D721Med (cell line): ENCODE measurements at regions not wholly inside any gene's neighbourhood (a gene's known extent, or its start where the extent isn't known, plus 50 kb on each side); places are given as distances from the start of the nearest gene placed in this dataset.

Experiments
- DNase-seq: peaks from one replicate; pipeline ENCODE4 v3.0.0; 2011; ENCODE audit warnings: low spot score; ENCODE audit not compliant: insufficient read length
- FAIRE-seq: peaks from 2 replicates; lab custom pipeline; 2011; peaks lifted over from hg19 to GRCh38; lab: Jason Lieb, UNC
- TF ChIP-seq, protein P1 (sequence below): IDR thresholded peaks from 2 replicates; pipeline ENCODE4 v1.5.1; 2012; ENCODE audit warnings: mild to moderate bottlenecking, control low read depth; ENCODE audit not compliant: insufficient read depth; ENCODE audit errors: missing control alignments

GRCh38 chr7:67451306-67451705, 454.7 kb downstream of the TYW1 start:
- DNase-seq = no peak
- TF ChIP-seq, protein P1, sequence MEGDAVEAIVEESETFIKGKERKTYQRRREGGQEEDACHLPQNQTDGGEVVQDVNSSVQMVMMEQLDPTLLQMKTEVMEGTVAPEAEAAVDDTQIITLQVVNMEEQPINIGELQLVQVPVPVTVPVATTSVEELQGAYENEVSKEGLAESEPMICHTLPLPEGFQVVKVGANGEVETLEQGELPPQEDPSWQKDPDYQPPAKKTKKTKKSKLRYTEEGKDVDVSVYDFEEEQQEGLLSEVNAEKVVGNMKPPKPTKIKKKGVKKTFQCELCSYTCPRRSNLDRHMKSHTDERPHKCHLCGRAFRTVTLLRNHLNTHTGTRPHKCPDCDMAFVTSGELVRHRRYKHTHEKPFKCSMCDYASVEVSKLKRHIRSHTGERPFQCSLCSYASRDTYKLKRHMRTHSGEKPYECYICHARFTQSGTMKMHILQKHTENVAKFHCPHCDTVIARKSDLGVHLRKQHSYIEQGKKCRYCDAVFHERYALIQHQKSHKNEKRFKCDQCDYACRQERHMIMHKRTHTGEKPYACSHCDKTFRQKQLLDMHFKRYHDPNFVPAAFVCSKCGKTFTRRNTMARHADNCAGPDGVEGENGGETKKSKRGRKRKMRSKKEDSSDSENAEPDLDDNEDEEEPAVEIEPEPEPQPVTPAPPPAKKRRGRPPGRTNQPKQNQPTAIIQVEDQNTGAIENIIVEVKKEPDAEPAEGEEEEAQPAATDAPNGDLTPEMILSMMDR = no peak
- FAIRE-seq = no peak

- DNase-seq = no peak
- TF ChIP-seq, protein P1 = no peak
- FAIRE-seq = no peak
Measured at GRCh38 chr7:67452516-67453026, 455.9 kb downstream of the TYW1 start.

DNA sequence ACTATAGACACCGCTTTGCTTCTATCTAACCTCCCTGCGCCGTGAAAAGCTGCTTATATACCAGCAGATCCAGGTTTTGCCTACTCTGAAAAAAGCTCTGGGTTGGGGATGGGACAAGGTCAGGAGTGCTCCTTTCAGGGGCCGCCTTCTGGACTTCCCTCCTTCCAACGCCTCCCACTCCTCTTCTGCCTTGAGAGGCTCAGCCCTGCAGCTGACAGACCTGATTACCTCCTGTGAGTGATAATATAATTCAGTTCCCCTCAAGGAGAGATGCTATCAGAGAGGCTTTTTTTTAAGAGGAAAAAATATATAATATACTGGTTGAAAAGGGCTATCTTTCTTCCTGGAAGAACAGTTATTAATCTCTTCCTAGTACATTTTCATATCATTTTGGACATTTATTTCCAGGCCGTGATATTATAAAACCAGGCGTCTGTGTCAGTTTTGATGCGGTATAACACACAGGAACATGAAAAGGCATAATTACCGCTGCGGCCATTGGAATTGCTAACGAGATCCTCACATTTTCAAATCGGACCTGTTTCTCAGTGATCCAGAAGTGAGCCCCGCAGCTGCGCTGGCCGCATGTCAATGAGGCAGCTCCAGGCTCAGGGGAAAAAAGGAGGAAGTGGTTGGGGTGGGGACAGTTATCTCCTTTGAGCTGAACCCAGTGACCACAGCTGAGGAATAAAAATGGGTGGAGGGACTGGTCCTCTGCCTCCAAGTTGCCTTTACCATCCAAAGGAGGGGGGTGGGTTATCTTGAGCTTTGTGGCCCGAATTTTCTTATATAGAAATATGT, 457.1 kb downstream of the TYW1 start:
- TF ChIP-seq, protein P1 = no peak
- DNase-seq (no peak), FAIRE-seq (no peak)

GRCh38 chr7:67455508-67455907, 458.9 kb downstream of the TYW1 start:
- FAIRE-seq = no peak
- TF ChIP-seq, protein P1 = no peak
- no peak for DNase-seq

DNA sequence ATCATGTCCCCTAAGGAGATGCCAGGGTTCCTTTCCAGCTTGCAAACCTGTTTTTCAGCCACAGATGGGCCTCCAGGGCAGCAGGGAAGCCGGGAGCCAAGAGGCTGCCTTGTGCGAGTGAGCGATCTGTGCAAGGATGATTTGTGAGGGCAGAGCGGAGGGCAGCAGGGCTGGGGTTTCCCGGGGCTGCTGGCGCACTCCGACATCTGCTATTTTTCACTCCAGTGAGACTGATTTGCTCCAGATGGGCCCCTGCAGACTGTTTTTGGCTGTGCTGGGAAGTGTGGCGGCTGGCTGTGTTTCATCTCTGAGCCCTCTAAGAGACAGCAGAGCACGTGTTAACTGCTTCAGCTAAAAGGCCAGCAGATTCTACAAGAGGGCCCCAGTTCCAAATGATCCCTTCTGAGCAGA, 466.2 kb downstream of the TYW1 start:
- DNase-seq (no peak), FAIRE-seq (no peak)
- TF ChIP-seq, protein P1 = no peak

DNA sequence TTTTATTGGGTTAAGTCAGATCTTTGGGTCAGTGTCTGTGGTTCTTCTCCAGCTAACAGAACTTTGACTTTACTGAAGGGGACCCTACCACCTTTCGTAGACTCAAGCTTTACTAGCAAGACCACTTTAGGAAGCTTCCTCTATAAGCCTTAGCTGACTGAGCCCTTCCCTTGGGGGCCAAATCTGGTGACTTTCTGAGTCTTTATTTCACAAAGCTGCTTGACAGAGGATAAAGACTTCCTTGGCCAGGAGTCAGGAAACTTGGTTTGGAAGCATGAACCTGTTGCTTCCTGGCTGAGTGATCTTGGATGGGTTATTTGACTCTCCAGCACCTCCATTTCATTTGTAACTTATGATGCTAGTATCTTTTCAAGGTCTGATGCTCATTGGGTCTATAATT, 466.7 kb downstream of the TYW1 start:
- DNase-seq = no peak
- TF ChIP-seq, protein P1 = no peak
- FAIRE-seq = no peak

GRCh38 chr7:67463983-67464382, 467.4 kb downstream of the TYW1 start:
- FAIRE-seq = no peak

More at GRCh38 chr7:67463983-67464382, 467.4 kb downstream of the TYW1 start:
- TF ChIP-seq, protein P1 = no peak
- DNase-seq = no peak
